Osteocyte (in vitro differentiated cells): ENCODE measurements at regions not wholly inside any gene's neighbourhood (a gene's known extent, or its start where the extent isn't known, plus 50 kb on each side); places are given as distances from the start of the nearest gene placed in this dataset.

Source experiments
- DNase-seq: peaks from one replicate; pipeline ENCODE4 v3.0.0; 2021; ENCODE audit warnings: mixed read lengths; ENCODE audit not compliant: unreplicated experiment; ENCODE audit errors: extremely low spot score
- H3K27ac Mint-ChIP-seq: one replicate; pipeline ENCODE4 v1.8.0; 2021; ENCODE audit warnings: mild to moderate bottlenecking, mixed read lengths; ENCODE audit not compliant: unreplicated experiment
- H3K27me3 Mint-ChIP-seq: one replicate; pipeline ENCODE4 v1.8.0; 2021; ENCODE audit warnings: mixed read lengths; ENCODE audit not compliant: unreplicated experiment
- H3K36me3 Mint-ChIP-seq: one replicate; pipeline ENCODE4 v1.8.0; 2021; ENCODE audit warnings: mixed read lengths; ENCODE audit not compliant: unreplicated experiment
- H3K4me1 Mint-ChIP-seq: one replicate; pipeline ENCODE4 v1.8.0; 2021; ENCODE audit warnings: mixed read lengths; ENCODE audit not compliant: unreplicated experiment
- H3K4me3 Mint-ChIP-seq: one replicate; pipeline ENCODE4 v1.8.0; 2021; ENCODE audit warnings: mild to moderate bottlenecking, moderate library complexity, mixed read lengths; ENCODE audit not compliant: unreplicated experiment
- H3K9me3 Mint-ChIP-seq: one replicate; pipeline ENCODE4 v1.8.0; 2021; ENCODE audit warnings: mixed read lengths; ENCODE audit not compliant: unreplicated experiment
- CTCF ChIP-seq: fragments of 200-600 bp; sonication (generic); IDR thresholded peaks from 2 replicates; pipeline ENCODE4 v1.5.0; 2021; ENCODE audit warnings: antibody characterized with exemption, mild to moderate bottlenecking, moderate library complexity

DNA sequence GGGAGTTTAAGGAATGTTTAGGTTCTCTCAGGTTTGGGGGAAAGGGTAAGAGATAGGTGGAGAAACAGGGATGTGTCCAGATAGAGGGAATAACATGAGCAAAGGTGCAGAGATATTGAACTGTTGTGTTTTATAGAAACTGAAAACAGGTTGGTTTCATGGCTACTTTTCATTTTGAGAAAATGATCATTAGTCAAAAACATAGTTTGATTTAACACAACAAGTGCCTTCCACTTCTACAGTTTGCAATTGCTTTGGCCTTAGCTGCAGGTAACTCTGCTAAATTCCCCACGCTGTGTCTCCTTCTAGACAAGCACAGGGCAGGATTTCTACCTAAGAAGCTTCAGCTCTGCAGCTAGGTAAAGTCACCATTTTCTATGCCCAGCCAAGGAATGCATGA lies 124.9 kb downstream of the RGS2 start:
- Mint-ChIP-seq H3K27ac (no peak overlapping the region), H3K27me3 (no peaks in the 10 kb centered on the region), H3K4me1 (peaks cover 2% of the 10 kb centered on the region), H3K4me3 (no peak overlapping the region), H3K9me3 (no peaks in the 10 kb centered on the region), H3K36me3 (no peaks in the 10 kb centered on the region)
- TF ChIP-seq CTCF = no peak
- no peak for DNase-seq

DNA sequence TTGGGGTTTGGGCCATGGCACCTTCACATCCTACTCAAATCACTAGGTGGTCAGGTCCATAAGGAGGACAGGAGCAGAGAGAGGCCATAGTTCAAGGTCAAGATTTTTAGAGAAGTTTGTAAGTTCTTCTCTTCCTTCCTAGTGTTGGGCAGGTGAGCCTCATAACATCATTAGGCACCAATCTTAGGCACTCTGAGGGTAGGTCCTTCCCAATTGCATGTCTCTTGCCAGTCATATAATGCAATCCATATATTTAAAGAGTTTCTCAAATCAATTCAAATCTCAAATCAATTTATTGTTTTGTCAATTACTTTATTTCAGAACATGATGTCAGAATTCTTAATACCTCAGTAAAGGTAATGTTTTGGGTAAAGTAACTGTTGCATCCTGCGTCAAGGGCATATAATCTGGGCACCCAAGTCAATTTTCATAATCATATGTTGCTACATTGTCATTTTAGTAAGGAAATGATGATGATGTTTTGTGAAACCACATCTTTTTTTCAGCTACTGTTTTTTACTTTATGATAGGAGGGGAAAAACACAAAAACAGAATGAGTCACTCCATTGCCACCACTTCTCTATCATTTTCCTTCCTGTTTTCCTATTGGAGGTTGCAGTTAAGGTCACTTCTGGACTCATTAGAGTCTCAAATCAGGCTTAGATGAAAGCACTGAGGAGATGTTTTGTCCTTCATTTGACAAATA lies 122.7 kb downstream of the UCHL5 start:
- Mint-ChIP-seq H3K9me3 (no peaks in the 10 kb centered on the region), H3K4me1 (peaks cover 2% of the 10 kb centered on the region), H3K4me3 (no peak overlapping the region), H3K27ac (no peak overlapping the region), H3K36me3 (no peaks in the 10 kb centered on the region), H3K27me3 (peaks cover 2% of the 10 kb centered on the region)
- TF ChIP-seq CTCF = no peak
- no peak for DNase-seq

GRCh38 chr1:192937128-192937527 lies 122.0 kb downstream of the UCHL5 start:
- Mint-ChIP-seq H3K36me3 (no peaks in the 10 kb centered on the region), H3K4me3 (no peak overlapping the region), H3K27me3 (peaks cover 2% of the 10 kb centered on the region), H3K27ac (no peak overlapping the region), H3K4me1 (peaks cover 2% of the 10 kb centered on the region), H3K9me3 (no peaks in the 10 kb centered on the region)
- DNase-seq = no peak
- TF ChIP-seq CTCF = no peak

- H3K9me3 Mint-ChIP-seq = peaks cover 5% of the 10 kb centered on the region
- no peak overlapping the region for H3K4me3 Mint-ChIP-seq
- no peaks in the 10 kb centered on the region for H3K36me3 Mint-ChIP-seq
- DNase-seq = no peak
- H3K4me1 Mint-ChIP-seq = peaks cover 2% of the 10 kb centered on the region
- H3K27me3 Mint-ChIP-seq = peaks cover 2% of the 10 kb centered on the region
- H3K27ac Mint-ChIP-seq = no peak overlapping the region
- no peak for TF ChIP-seq CTCF
These were observed 119.7 kb downstream of the UCHL5 start for GRCh38 chr1:192939440-192939839.

DNA sequence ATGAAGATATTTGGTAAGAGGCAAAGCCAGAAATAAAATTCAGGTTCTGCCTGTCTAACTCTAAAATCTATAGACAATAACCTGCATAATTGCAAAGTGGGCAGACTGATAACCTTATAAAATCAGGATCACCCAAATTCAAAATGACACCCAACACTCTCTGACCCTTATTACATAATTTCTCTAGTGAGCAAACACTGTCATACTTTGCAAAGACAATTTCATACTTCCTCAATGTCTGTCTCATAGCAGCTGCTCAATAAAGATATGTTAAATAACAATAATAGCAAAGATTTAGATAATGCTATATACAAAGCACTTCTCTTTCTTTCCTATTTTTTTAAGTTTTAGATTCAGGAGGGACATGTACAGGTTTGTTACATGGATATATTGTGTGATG lies 118.5 kb downstream of the UCHL5 start:
- H3K9me3 Mint-ChIP-seq = peaks cover 15% of the 10 kb centered on the region
- no peak overlapping the region for H3K4me3 Mint-ChIP-seq
- peaks cover 2% of the 10 kb centered on the region for H3K4me1 Mint-ChIP-seq
- no peaks in the 10 kb centered on the region for H3K36me3 Mint-ChIP-seq
- TF ChIP-seq CTCF = no peak
- DNase-seq = no peak
- H3K27me3 Mint-ChIP-seq = peaks cover 2% of the 10 kb centered on the region
- no peak overlapping the region for H3K27ac Mint-ChIP-seq
